ENCODE measurements at regions not wholly inside any gene's neighbourhood (a gene's known extent, or its start where the extent isn't known, plus 50 kb on each side); places are given as distances from the start of the nearest gene placed in this dataset.
A peak's percentile ranks its signal among the peaks of the same experiment; 100 is the strongest.

DNA sequence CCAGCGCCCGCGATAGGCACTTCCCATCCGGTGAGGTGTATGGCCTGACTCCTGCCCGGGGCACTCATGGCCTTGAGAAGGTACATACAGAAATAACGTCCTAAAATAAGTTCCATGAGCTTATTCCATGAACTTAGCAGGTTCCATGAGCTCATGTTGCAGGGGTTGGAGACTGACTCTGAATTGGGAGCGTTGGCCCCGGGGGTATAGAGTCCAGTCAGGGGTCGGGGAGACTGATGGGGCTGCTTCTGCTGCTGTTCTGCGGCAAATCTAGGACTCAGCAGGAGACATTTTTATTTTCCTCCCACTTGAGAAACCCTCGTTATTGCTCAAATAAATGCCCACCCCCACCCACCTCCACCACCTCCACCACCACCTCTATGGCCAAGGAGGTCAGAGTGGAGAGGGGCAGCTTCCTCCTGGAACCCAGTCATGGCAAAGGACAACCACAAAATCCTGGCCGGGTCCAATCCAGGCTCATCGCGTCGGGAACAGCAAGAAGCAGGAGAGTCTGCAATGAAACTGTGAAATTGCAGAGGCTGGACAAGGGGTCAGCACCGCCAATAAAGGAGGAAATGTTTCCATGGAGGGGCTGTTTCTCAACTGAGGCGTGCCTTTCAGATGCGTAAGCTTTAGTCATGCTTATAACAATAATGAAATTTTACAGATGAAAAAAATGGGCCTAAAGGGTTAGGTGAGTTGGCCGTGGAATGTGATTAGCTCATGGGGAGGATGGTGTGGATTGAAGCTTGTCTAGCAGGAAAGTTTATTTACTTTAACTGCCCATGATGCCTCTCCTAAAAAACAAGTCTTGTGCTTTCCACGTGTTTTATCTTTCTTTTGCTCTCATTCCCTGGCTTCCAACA is 136.6 kb upstream of the ALKAL2 start:
- no peaks in the 10 kb centered on the region for H3K4me1 ChIP-seq
- peaks cover 11% of the 10 kb centered on the region for H3K4me1 Mint-ChIP-seq
- H3K4me3 ChIP-seq, result no peak overlapping the region
- H3K27me3 ChIP-seq, result no peaks in the 10 kb centered on the region
- H3K27ac Mint-ChIP-seq, result peak overlapping the region; percentile 36
- peaks cover 17% of the 10 kb centered on the region for H3K9me3 Mint-ChIP-seq
- no peaks in the 10 kb centered on the region for H4K20me1 ChIP-seq (ENCODE audit: low read depth)
- H3K36me3 Mint-ChIP-seq, result peaks cover 7% of the 10 kb centered on the region
- no peak overlapping the region for H2AFZ ChIP-seq (replicated peaks)
- no peaks in the 10 kb centered on the region for H3K36me3 ChIP-seq
- no peak overlapping the region for H3K4me3 Mint-ChIP-seq
- H3F3A ChIP-seq (ENCODE audit: low read depth), result no peaks in the 10 kb centered on the region
- H3K9me3 ChIP-seq (ENCODE audit: low read depth), result no peaks in the 10 kb centered on the region
- H3K4me2 ChIP-seq, result no peak overlapping the region
- no peak overlapping the region for H3K27ac ChIP-seq
- no peak for DNase-seq (ENCODE audit: low spot score)
- no peaks in the 10 kb centered on the region for H3K79me2 ChIP-seq (ENCODE audit: low read depth)
- H3K9ac ChIP-seq, result no peak overlapping the region
- TF ChIP-seq EZH2 (IDR thresholded peaks at IDR 0.05) (no peak), EZH2phosphoT487 (IDR thresholded peaks at IDR 0.05) (no peak), CTCF (IDR thresholded peaks at IDR 0.05) (no peak)
- peaks cover 6% of the 10 kb centered on the region for H3K27me3 Mint-ChIP-seq (ENCODE audit: insufficient read depth, low read depth)

GRCh38 chr2:423479-423878 is 135.6 kb upstream of the ALKAL2 start:
- Histone ChIP-seq H3K4me2 (no peak overlapping the region), H3K36me3 (no peaks in the 10 kb centered on the region), H3K27ac (no peak overlapping the region), H3K79me2 (ENCODE audit: low read depth) (no peaks in the 10 kb centered on the region), H3F3A (ENCODE audit: low read depth) (no peaks in the 10 kb centered on the region), H3K9me3 (ENCODE audit: low read depth) (no peaks in the 10 kb centered on the region), H3K9ac (no peak overlapping the region), H3K27me3 (no peaks in the 10 kb centered on the region), H3K4me1 (no peaks in the 10 kb centered on the region), H3K4me3 (no peak overlapping the region), H2AFZ (replicated peaks) (no peak overlapping the region), H4K20me1 (ENCODE audit: low read depth) (no peaks in the 10 kb centered on the region)
- TF ChIP-seq EZH2 (IDR thresholded peaks at IDR 0.05), result no peak
- TF ChIP-seq CTCF (IDR thresholded peaks at IDR 0.05), result no peak
- TF ChIP-seq EZH2phosphoT487 (IDR thresholded peaks at IDR 0.05), result no peak
- Mint-ChIP-seq H3K27me3 (ENCODE audit: insufficient read depth, low read depth) (peaks cover 4% of the 10 kb centered on the region), H3K4me3 (no peak overlapping the region), H3K9me3 (peaks cover 23% of the 10 kb centered on the region), H3K4me1 (peaks cover 11% of the 10 kb centered on the region), H3K36me3 (peaks cover 9% of the 10 kb centered on the region), H3K27ac (peak overlapping the region; percentile 5)
- DNase-seq (ENCODE audit: low spot score), result no peak

DNA sequence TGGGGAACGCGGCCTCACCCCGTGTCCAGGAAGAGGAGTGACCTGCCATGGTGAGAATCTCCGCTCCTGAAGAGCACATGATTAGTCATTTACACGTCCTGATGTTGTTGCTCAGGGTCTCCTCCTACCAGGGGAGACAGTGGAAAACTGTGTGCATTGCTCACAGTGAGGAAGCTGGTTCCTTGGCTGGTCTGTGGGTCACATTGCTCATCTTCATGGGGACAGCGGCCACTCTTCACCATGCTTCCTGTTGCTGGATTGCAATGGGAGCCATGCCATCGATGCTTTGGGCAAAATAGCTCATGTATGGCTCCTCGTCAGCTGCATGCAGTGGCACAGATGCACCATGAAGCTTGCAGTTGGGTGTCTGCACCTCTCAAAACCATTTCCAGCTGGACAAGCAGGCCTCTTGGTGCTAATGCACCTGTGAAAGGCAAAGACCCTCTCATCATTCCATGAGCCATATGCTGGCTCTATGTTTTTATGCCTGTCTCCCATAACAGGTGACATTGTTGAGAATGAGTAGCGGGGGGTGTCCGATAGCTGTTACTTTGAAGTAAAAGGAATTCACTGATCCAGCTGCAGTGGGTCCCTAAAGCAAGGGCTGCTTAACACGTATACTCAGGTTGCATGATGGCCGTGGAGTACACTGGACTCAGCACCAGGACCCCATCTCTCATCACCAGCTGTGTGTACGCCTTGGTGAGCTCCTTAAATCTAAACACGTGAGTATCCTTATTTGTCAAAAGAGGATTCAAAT is 135.0 kb upstream of the ALKAL2 start:
- H3K9ac ChIP-seq, result no peak overlapping the region
- Mint-ChIP-seq H3K27me3 (ENCODE audit: insufficient read depth, low read depth) (peaks cover 4% of the 10 kb centered on the region), H3K9me3 (peaks cover 23% of the 10 kb centered on the region), H3K4me1 (peaks cover 11% of the 10 kb centered on the region), H3K27ac (no peak overlapping the region), H3K36me3 (peaks cover 9% of the 10 kb centered on the region), H3K4me3 (no peak overlapping the region)
- H3K4me1 ChIP-seq, result no peaks in the 10 kb centered on the region
- TF ChIP-seq EZH2 (IDR thresholded peaks at IDR 0.05), result no peak
- no peak for TF ChIP-seq EZH2phosphoT487 (IDR thresholded peaks at IDR 0.05)
- no peak for TF ChIP-seq CTCF (IDR thresholded peaks at IDR 0.05)
- no peak overlapping the region for H3K4me3 ChIP-seq
- no peak overlapping the region for H3K27ac ChIP-seq
- H3K36me3 ChIP-seq, result no peaks in the 10 kb centered on the region
- no peaks in the 10 kb centered on the region for H3K79me2 ChIP-seq (ENCODE audit: low read depth)
- no peak overlapping the region for H3K4me2 ChIP-seq
- H3K9me3 ChIP-seq (ENCODE audit: low read depth), result no peaks in the 10 kb centered on the region
- no peak for DNase-seq (ENCODE audit: low spot score)
- H2AFZ ChIP-seq (replicated peaks), result no peak overlapping the region
- no peaks in the 10 kb centered on the region for H4K20me1 ChIP-seq (ENCODE audit: low read depth)
- no peaks in the 10 kb centered on the region for H3K27me3 ChIP-seq
- no peaks in the 10 kb centered on the region for H3F3A ChIP-seq (ENCODE audit: low read depth)
